ENCODE measurements at regions not wholly inside any gene's neighbourhood (a gene's known extent, or its start where the extent isn't known, plus 50 kb on each side); places are given as distances from the start of the nearest gene placed in this dataset.

GRCh38 chr2:11989354-11989703 lies 242.9 kb downstream of the LPIN1 start:
- TF ChIP-seq CTCF (conservative IDR thresholded peaks at IDR 0.05; ENCODE audit: low read length) (no peak), EZH2phosphoT487 (IDR thresholded peaks at IDR 0.05; ENCODE audit: borderline replicate concordance, low read depth, low read length) (no peak)
